SK-N-SH (cell line): ENCODE measurements at regions not wholly inside any gene's neighbourhood (a gene's known extent, or its start where the extent isn't known, plus 50 kb on each side); places are given as distances from the start of the nearest gene placed in this dataset.

Source experiments
- CTCF ChIA-PET: fragments of 300-600, 350-600 bp; formaldehyde crosslinking; extraction: SDS; loops from one replicate; lab custom pipeline; 2021; lab: Yijun Ruan, JAX
- POLR2A ChIA-PET: fragments of 350-600 bp; sonication (Branson Sonifier 250); formaldehyde crosslinking; extraction: SDS; loops from one replicate; lab custom pipeline; 2020; ENCODE audit warnings: antibody characterized with exemption, inconsistent platforms; lab: Yijun Ruan, JAX
- DNase-seq: peaks from one replicate; pipeline ENCODE4 v3.0.0; 2012
- H2AFZ ChIP-seq: fragments of 200-600 bp; sonication (generic); 2 replicates; pipeline ENCODE4 v1.8.1; 2016; ENCODE audit warnings: antibody characterized with exemption, mild to moderate bottlenecking, low read depth
- H3F3A ChIP-seq: fragments of 200-600 bp; sonication (generic); replicated peaks from 2 replicates; pipeline ENCODE3; 2016; ENCODE audit warnings: antibody characterized with exemption, mild to moderate bottlenecking; ENCODE audit not compliant: insufficient read depth
- H3K27ac ChIP-seq, 2 experiments: fragments of 200-500 bp in 1 of 2; fragments of 200-600 bp in 1 of 2; sonication (Bioruptor generic) in 1 of 2; sonication (generic), shearing (Covaris generic) in 1 of 2; 2 replicates each; pipeline versions ENCODE4 v1.5.1 to v1.6.1; 2014 to 2016; ENCODE audit warnings: low read depth in 2 of 2, inconsistent platforms in 1 of 2, low read length in 1 of 2, mild to moderate bottlenecking in 1 of 2, mixed read lengths in 1 of 2
- H3K27me3 ChIP-seq: fragments of 200-600 bp; sonication (generic), shearing (Covaris generic); 2 replicates; pipeline ENCODE4 v1.6.1; 2016; ENCODE audit warnings: mixed run types; ENCODE audit not compliant: insufficient read depth
- H3K36me3 ChIP-seq, 2 experiments: fragments of 200-500 bp in 1 of 2; fragments of 200-600 bp in 1 of 2; sonication (Bioruptor generic) in 1 of 2; sonication (generic) in 1 of 2; replicated peaks in 1 of 2; 2 replicates each; pipeline versions ENCODE3 to v1.5.1; 2014 to 2016; ENCODE audit warnings: low read length in 1 of 2, mild to moderate bottlenecking in 1 of 2; ENCODE audit not compliant: insufficient read depth in 2 of 2, control insufficient read depth in 1 of 2
- H3K4me1 ChIP-seq, 2 experiments: fragments of 200-500 bp in 1 of 2; fragments of 200-600 bp in 1 of 2; sonication (Bioruptor generic) in 1 of 2; sonication (generic), shearing (Covaris generic) in 1 of 2; 2 replicates each; pipeline versions ENCODE4 v1.5.1 to v1.6.1; 2014 to 2016; ENCODE audit warnings: low read depth in 1 of 2, low read length in 1 of 2, mixed run types in 1 of 2; ENCODE audit not compliant: insufficient read depth in 2 of 2, control insufficient read depth in 1 of 2
- H3K4me2 ChIP-seq: fragments of 200-600 bp; sonication (generic), shearing (Covaris generic); 2 replicates; pipeline ENCODE4 v1.6.1; 2017; ENCODE audit warnings: mixed run types
- H3K4me3 ChIP-seq, 2 experiments: fragments of 200-500 bp in 1 of 2; fragments of 200-600 bp in 1 of 2; sonication (Bioruptor generic) in 1 of 2; sonication (generic), shearing (Covaris generic) in 1 of 2; 2 replicates each; pipeline versions ENCODE4 v1.5.1 to v1.8.1; 2014 to 2016; ENCODE audit warnings: low read depth in 2 of 2, inconsistent platforms in 1 of 2, low read length in 1 of 2, mild to moderate bottlenecking in 1 of 2, mixed read lengths in 1 of 2, moderate library complexity in 1 of 2
- H3K79me2 ChIP-seq: fragments of 200-600 bp; sonication (generic); 2 replicates; pipeline ENCODE4 v1.8.1; 2017; ENCODE audit warnings: mild to moderate bottlenecking; ENCODE audit not compliant: insufficient read depth
- H3K9ac ChIP-seq: fragments of 200-600 bp; sonication (generic); 2 replicates; pipeline ENCODE4 v1.6.1; 2017; ENCODE audit warnings: mixed run types
- H3K9me2 ChIP-seq: fragments of 200-600 bp; sonication (generic); 2 replicates; pipeline ENCODE4 v1.6.1; 2017; ENCODE audit warnings: mixed run types
- H3K9me3 ChIP-seq: fragments of 200-600 bp; sonication (generic); 2 replicates; pipeline ENCODE4 v1.6.1; 2017; ENCODE audit warnings: mixed run types, mild to moderate bottlenecking, moderate library complexity
- H4K20me1 ChIP-seq: fragments of 200-600 bp; sonication (generic); 2 replicates; pipeline ENCODE4 v1.6.1; 2017; ENCODE audit warnings: mild to moderate bottlenecking, mixed run types; ENCODE audit not compliant: insufficient read depth
- CHD2 ChIP-seq: fragments of 150-350 bp; IDR thresholded peaks from 2 replicates; pipeline ENCODE4 v1.6.1; 2018; ENCODE audit warnings: low read length; ENCODE audit not compliant: partially characterized antibody
- ELF1 ChIP-seq: IDR thresholded peaks from 2 replicates; pipeline ENCODE4 v1.4.0; 2012
- FOXJ3 ChIP-seq: sonication (generic); formaldehyde crosslinking; IDR thresholded peaks from 2 replicates; pipeline ENCODE4 v1.5.1; 2020; ENCODE audit warnings: mild to moderate bottlenecking, missing genetic modification reagents
- GABPA ChIP-seq: IDR thresholded peaks from 2 replicates; pipeline ENCODE4 v1.4.0; 2012; ENCODE audit warnings: low read depth, mild to moderate bottlenecking
- MEF2A ChIP-seq: IDR thresholded peaks from 2 replicates; pipeline ENCODE4 v1.4.0; 2012; ENCODE audit warnings: low read depth, borderline replicate concordance
- MXI1 ChIP-seq: IDR thresholded peaks from 2 replicates; pipeline ENCODE4 v1.6.1; 2012; ENCODE audit warnings: mild to moderate bottlenecking, low read depth, low read length, improper control_type of control experiment
- NFIC ChIP-seq: IDR thresholded peaks from 2 replicates; pipeline ENCODE4 v1.4.0; 2012; ENCODE audit warnings: borderline replicate concordance
- NRF1 ChIP-seq: IDR thresholded peaks from 2 replicates; pipeline ENCODE4 v1.6.1; 2012; ENCODE audit warnings: low read depth, mild to moderate bottlenecking, low read length
- RCOR1 ChIP-seq: fragments of 150-350 bp; IDR thresholded peaks from 2 replicates; pipeline ENCODE4 v1.6.1; 2017; ENCODE audit warnings: antibody characterized with exemption, low read length
- TAF1 ChIP-seq: IDR thresholded peaks from 2 replicates; pipeline ENCODE4 v1.6.1; 2012; ENCODE audit warnings: low read depth, mild to moderate bottlenecking, low read length, moderate library complexity, borderline replicate concordance
- YY1 ChIP-seq: IDR thresholded peaks from 2 replicates; pipeline ENCODE4 v1.4.0; 2012; ENCODE audit warnings: low read depth, mild to moderate bottlenecking
- WGBS: methylation state at CpG from one replicate; pipeline ENCODE4 v1.1.6; 2017; ENCODE audit warnings: low lambda C conversion rate; 5-methylcytosine and 5-hydroxymethylcytosine counted together
- TF ChIP-seq, protein P1 (sequence below): fragments of 200-600 bp; sonication (generic); IDR thresholded peaks from 2 replicates; pipeline ENCODE4 v1.6.1; 2017; ENCODE audit warnings: antibody characterized with exemption, mild to moderate bottlenecking, moderate library complexity
- TF ChIP-seq, protein P2 (sequence below): IDR thresholded peaks from 2 replicates; pipeline ENCODE4 v1.4.0; 2012; ENCODE audit warnings: low read depth, borderline replicate concordance
- TF ChIP-seq, protein P3 (sequence below): IDR thresholded peaks from 2 replicates; pipeline ENCODE4 v1.6.1; 2012; ENCODE audit warnings: mild to moderate bottlenecking, low read depth, low read length, moderate library complexity

DNA sequence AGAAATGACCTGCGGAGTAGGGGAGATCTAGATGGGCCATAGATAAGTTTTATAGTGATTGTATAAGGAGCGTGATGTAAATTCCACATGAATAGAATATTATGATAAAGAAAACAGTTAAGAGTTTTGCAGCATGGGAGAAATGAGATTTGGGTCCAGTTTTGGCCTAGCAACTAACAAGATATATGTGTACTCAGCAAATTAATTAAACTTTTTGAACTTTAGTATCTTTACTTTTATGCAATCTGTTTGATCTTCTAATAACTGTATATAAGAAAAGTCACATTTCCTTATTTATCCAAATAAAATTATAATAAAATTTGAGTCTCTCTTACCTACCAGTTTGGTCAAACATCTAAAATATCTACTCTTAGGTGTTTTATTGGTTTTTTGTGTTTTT, 1011.8 kb upstream of the NCAM2 start:
- no peak overlapping the region for H3K4me3 ChIP-seq
- H3K4me1 ChIP-seq = no peaks in the 10 kb centered on the region
- H3F3A ChIP-seq = no peaks in the 10 kb centered on the region
- ChIA-PET POLR2A (no interaction called here), CTCF (interaction anchor here (0.6 kb wide), 1 partner anchor 1785 kb away, joined by 3 read pairs; no protein-coding TSS in a partner anchor)
- WGBS = 17% methylated on average over 2 of the region's 2 CpGs
- TF ChIP-seq ELF1 = no peak
- no peak for TF ChIP-seq MEF2A
- no peak for TF ChIP-seq FOXJ3 (CRISPR knock-in tag)
- TF ChIP-seq RCOR1 = no peak
- TF ChIP-seq YY1 = no peak
- no peak for TF ChIP-seq NRF1
- TF ChIP-seq TAF1 = no peak
- TF ChIP-seq GABPA = no peak
- no peak overlapping the region for H3K27ac ChIP-seq
- no peaks in the 10 kb centered on the region for H3K27me3 ChIP-seq
- H3K36me3 ChIP-seq = no peaks in the 10 kb centered on the region
- no peak overlapping the region for H2AFZ ChIP-seq
- no peaks in the 10 kb centered on the region for H3K9me3 ChIP-seq
- H3K4me2 ChIP-seq = no peak overlapping the region
- H3K9ac ChIP-seq = no peak overlapping the region
- no peaks in the 10 kb centered on the region for H3K9me2 ChIP-seq
- H3K79me2 ChIP-seq = no peaks in the 10 kb centered on the region
- no peak for DNase-seq
- no peaks in the 10 kb centered on the region for H4K20me1 ChIP-seq

DNA sequence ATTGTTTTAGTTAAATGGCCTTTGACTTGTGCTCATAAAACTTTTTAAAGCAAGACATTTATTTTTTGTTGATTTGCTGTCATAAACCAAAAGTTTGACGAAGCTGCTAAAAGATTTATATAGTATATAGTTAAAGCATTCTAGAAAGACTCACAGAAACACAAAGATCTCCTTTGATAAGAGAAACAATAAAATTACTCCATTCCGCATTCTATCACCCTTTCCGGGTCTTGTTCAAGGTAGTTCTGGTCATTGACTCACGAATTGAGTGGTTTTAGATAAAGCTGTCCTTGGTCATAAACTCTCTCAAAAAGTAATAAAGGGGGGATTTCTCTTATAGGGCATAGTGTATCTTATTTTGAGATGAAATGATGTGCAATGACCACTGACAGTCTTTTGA, 1010.5 kb upstream of the NCAM2 start:
- no peaks in the 10 kb centered on the region for H3K4me1 ChIP-seq
- 17% methylated on average over 4 of the region's 4 CpGs for WGBS
- H3K9me3 ChIP-seq = no peaks in the 10 kb centered on the region
- no peaks in the 10 kb centered on the region for H3F3A ChIP-seq
- POLR2A ChIA-PET = no interaction called here
- H3K9me2 ChIP-seq = no peaks in the 10 kb centered on the region
- H3K9ac ChIP-seq = no peak overlapping the region
- H3K4me3 ChIP-seq = no peak overlapping the region
- no peaks in the 10 kb centered on the region for H3K36me3 ChIP-seq
- no peaks in the 10 kb centered on the region for H4K20me1 ChIP-seq
- no peak for TF ChIP-seq CHD2
- TF ChIP-seq NFIC = no peak
- TF ChIP-seq MXI1 = no peak
- TF ChIP-seq, protein P1, sequence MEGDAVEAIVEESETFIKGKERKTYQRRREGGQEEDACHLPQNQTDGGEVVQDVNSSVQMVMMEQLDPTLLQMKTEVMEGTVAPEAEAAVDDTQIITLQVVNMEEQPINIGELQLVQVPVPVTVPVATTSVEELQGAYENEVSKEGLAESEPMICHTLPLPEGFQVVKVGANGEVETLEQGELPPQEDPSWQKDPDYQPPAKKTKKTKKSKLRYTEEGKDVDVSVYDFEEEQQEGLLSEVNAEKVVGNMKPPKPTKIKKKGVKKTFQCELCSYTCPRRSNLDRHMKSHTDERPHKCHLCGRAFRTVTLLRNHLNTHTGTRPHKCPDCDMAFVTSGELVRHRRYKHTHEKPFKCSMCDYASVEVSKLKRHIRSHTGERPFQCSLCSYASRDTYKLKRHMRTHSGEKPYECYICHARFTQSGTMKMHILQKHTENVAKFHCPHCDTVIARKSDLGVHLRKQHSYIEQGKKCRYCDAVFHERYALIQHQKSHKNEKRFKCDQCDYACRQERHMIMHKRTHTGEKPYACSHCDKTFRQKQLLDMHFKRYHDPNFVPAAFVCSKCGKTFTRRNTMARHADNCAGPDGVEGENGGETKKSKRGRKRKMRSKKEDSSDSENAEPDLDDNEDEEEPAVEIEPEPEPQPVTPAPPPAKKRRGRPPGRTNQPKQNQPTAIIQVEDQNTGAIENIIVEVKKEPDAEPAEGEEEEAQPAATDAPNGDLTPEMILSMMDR = no peak
- TF ChIP-seq YY1 = no peak
- TF ChIP-seq ELF1 = no peak
- TF ChIP-seq, protein P2, sequence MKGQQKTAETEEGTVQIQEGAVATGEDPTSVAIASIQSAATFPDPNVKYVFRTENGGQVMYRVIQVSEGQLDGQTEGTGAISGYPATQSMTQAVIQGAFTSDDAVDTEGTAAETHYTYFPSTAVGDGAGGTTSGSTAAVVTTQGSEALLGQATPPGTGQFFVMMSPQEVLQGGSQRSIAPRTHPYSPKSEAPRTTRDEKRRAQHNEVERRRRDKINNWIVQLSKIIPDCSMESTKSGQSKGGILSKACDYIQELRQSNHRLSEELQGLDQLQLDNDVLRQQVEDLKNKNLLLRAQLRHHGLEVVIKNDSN = no peak
- TF ChIP-seq, protein P3, sequence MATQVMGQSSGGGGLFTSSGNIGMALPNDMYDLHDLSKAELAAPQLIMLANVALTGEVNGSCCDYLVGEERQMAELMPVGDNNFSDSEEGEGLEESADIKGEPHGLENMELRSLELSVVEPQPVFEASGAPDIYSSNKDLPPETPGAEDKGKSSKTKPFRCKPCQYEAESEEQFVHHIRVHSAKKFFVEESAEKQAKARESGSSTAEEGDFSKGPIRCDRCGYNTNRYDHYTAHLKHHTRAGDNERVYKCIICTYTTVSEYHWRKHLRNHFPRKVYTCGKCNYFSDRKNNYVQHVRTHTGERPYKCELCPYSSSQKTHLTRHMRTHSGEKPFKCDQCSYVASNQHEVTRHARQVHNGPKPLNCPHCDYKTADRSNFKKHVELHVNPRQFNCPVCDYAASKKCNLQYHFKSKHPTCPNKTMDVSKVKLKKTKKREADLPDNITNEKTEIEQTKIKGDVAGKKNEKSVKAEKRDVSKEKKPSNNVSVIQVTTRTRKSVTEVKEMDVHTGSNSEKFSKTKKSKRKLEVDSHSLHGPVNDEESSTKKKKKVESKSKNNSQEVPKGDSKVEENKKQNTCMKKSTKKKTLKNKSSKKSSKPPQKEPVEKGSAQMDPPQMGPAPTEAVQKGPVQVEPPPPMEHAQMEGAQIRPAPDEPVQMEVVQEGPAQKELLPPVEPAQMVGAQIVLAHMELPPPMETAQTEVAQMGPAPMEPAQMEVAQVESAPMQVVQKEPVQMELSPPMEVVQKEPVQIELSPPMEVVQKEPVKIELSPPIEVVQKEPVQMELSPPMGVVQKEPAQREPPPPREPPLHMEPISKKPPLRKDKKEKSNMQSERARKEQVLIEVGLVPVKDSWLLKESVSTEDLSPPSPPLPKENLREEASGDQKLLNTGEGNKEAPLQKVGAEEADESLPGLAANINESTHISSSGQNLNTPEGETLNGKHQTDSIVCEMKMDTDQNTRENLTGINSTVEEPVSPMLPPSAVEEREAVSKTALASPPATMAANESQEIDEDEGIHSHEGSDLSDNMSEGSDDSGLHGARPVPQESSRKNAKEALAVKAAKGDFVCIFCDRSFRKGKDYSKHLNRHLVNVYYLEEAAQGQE = no peak
- CTCF ChIA-PET = no interaction called here
- no peak for DNase-seq
- H2AFZ ChIP-seq = no peak overlapping the region
- H3K27me3 ChIP-seq = no peaks in the 10 kb centered on the region
- no peak overlapping the region for H3K4me2 ChIP-seq
- H3K27ac ChIP-seq = no peak overlapping the region
- no peaks in the 10 kb centered on the region for H3K79me2 ChIP-seq
